ENCODE measurements at regions not wholly inside any gene's neighbourhood (a gene's known extent, or its start where the extent isn't known, plus 50 kb on each side); places are given as distances from the start of the nearest gene placed in this dataset.

GRCh38 chr3:128556384-128556783 lies 63.4 kb upstream of the GATA2 start:
- Histone ChIP-seq H3K36me3 (ENCODE audit: control insufficient read depth, insufficient read depth, low read length) (no peaks in the 10 kb centered on the region), H3K4me3 (ENCODE audit: low read depth, low read length) (no peak overlapping the region), H3K9me3 (ENCODE audit: control insufficient read depth, insufficient read depth, low read length) (no peaks in the 10 kb centered on the region), H3K27ac (ENCODE audit: low read depth, low read length) (no peak overlapping the region), H3K9ac (ENCODE audit: low read depth, low read length) (no peak overlapping the region), H3K4me1 (ENCODE audit: control insufficient read depth, insufficient read depth, low read length) (peaks cover 7% of the 10 kb centered on the region; the same call in 1 of the 2 replicates), H3K27me3 (ENCODE audit: control insufficient read depth, insufficient read depth, low read length) (peaks cover 31% of the 10 kb centered on the region)

GRCh38 chr3:128555841-128556240 lies 62.8 kb upstream of the GATA2 start:
- no peaks in the 10 kb centered on the region for H3K9me3 ChIP-seq (ENCODE audit: control insufficient read depth, insufficient read depth, low read length)
- H3K27me3 ChIP-seq (ENCODE audit: control insufficient read depth, insufficient read depth, low read length) = peaks cover 31% of the 10 kb centered on the region
- no peaks in the 10 kb centered on the region for H3K36me3 ChIP-seq (ENCODE audit: control insufficient read depth, insufficient read depth, low read length)
- no peak overlapping the region for H3K4me3 ChIP-seq (ENCODE audit: low read depth, low read length)
- no peak overlapping the region for H3K27ac ChIP-seq (ENCODE audit: low read depth, low read length)
- H3K4me1 ChIP-seq (ENCODE audit: control insufficient read depth, insufficient read depth, low read length) = peaks cover 7% of the 10 kb centered on the region; the same call in 1 of the 2 replicates
- H3K9ac ChIP-seq (ENCODE audit: low read depth, low read length) = no peak overlapping the region

- no peak overlapping the region; the same call in 1 of the 2 replicates for H3K9ac ChIP-seq (ENCODE audit: low read depth, low read length)
- H3K27me3 ChIP-seq (ENCODE audit: control insufficient read depth, insufficient read depth, low read length) = peaks cover 31% of the 10 kb centered on the region
- no peaks in the 10 kb centered on the region for H3K9me3 ChIP-seq (ENCODE audit: control insufficient read depth, insufficient read depth, low read length)
- H3K36me3 ChIP-seq (ENCODE audit: control insufficient read depth, insufficient read depth, low read length) = no peaks in the 10 kb centered on the region
- H3K27ac ChIP-seq (ENCODE audit: low read depth, low read length) = no peak overlapping the region
- H3K4me1 ChIP-seq (ENCODE audit: control insufficient read depth, insufficient read depth, low read length) = peaks cover 7% of the 10 kb centered on the region; the same call in 1 of the 2 replicates
- H3K4me3 ChIP-seq (ENCODE audit: low read depth, low read length) = peak overlapping the region; percentile 56
Observed at GRCh38 chr3:128555098-128555825, 62.3 kb upstream of the GATA2 start.

GRCh38 chr3:128554465-128555097 lies 61.6 kb upstream of the GATA2 start:
- Histone ChIP-seq H3K27me3 (ENCODE audit: control insufficient read depth, insufficient read depth, low read length) (peaks cover 31% of the 10 kb centered on the region), H3K4me1 (ENCODE audit: control insufficient read depth, insufficient read depth, low read length) (peaks cover 5% of the 10 kb centered on the region; the same call in 1 of the 2 replicates), H3K9ac (ENCODE audit: low read depth, low read length) (no peak overlapping the region), H3K36me3 (ENCODE audit: control insufficient read depth, insufficient read depth, low read length) (no peaks in the 10 kb centered on the region), H3K9me3 (ENCODE audit: control insufficient read depth, insufficient read depth, low read length) (no peaks in the 10 kb centered on the region), H3K27ac (ENCODE audit: low read depth, low read length) (no peak overlapping the region), H3K4me3 (ENCODE audit: low read depth, low read length) (peak overlapping the region; percentile 56)

- H3K4me3 ChIP-seq (ENCODE audit: low read depth, low read length) = no peak overlapping the region
- no peaks in the 10 kb centered on the region for H3K9me3 ChIP-seq (ENCODE audit: control insufficient read depth, insufficient read depth, low read length)
- peaks cover 3% of the 10 kb centered on the region; the same call in 1 of the 2 replicates for H3K4me1 ChIP-seq (ENCODE audit: control insufficient read depth, insufficient read depth, low read length)
- H3K36me3 ChIP-seq (ENCODE audit: control insufficient read depth, insufficient read depth, low read length) = no peaks in the 10 kb centered on the region
- no peak overlapping the region for H3K27ac ChIP-seq (ENCODE audit: low read depth, low read length)
- H3K9ac ChIP-seq (ENCODE audit: low read depth, low read length) = no peak overlapping the region
- H3K27me3 ChIP-seq (ENCODE audit: control insufficient read depth, insufficient read depth, low read length) = peaks cover 31% of the 10 kb centered on the region
Observed at GRCh38 chr3:128554100-128554464, 61.1 kb upstream of the GATA2 start.

- no peak overlapping the region for H3K27ac ChIP-seq (ENCODE audit: low read depth, low read length)
- peaks cover 31% of the 10 kb centered on the region for H3K27me3 ChIP-seq (ENCODE audit: control insufficient read depth, insufficient read depth, low read length)
- peaks cover 3% of the 10 kb centered on the region; the same call in 1 of the 2 replicates for H3K4me1 ChIP-seq (ENCODE audit: control insufficient read depth, insufficient read depth, low read length)
- no peaks in the 10 kb centered on the region for H3K36me3 ChIP-seq (ENCODE audit: control insufficient read depth, insufficient read depth, low read length)
- H3K9me3 ChIP-seq (ENCODE audit: control insufficient read depth, insufficient read depth, low read length) = no peaks in the 10 kb centered on the region
- no peak overlapping the region for H3K9ac ChIP-seq (ENCODE audit: low read depth, low read length)
- no peak overlapping the region for H3K4me3 ChIP-seq (ENCODE audit: low read depth, low read length)
Observed at GRCh38 chr3:128553560-128553959, 60.6 kb upstream of the GATA2 start.

GRCh38 chr3:128551867-128552266 lies 58.9 kb upstream of the GATA2 start:
- H3K27ac ChIP-seq (ENCODE audit: low read depth, low read length) = no peak overlapping the region
- peaks cover 3% of the 10 kb centered on the region; the same call in 1 of the 2 replicates for H3K4me1 ChIP-seq (ENCODE audit: control insufficient read depth, insufficient read depth, low read length)

GRCh38 chr3:128551451-128551850 lies 58.5 kb upstream of the GATA2 start:
- H3K9me3 ChIP-seq (ENCODE audit: control insufficient read depth, insufficient read depth, low read length) = no peaks in the 10 kb centered on the region
- peaks cover 28% of the 10 kb centered on the region for H3K27me3 ChIP-seq (ENCODE audit: control insufficient read depth, insufficient read depth, low read length)
- H3K9ac ChIP-seq (ENCODE audit: low read depth, low read length) = no peak overlapping the region
- no peak overlapping the region for H3K27ac ChIP-seq (ENCODE audit: low read depth, low read length)
- H3K4me1 ChIP-seq (ENCODE audit: control insufficient read depth, insufficient read depth, low read length) = peaks cover 3% of the 10 kb centered on the region; the same call in 1 of the 2 replicates
- H3K4me3 ChIP-seq (ENCODE audit: low read depth, low read length) = no peak overlapping the region
- no peaks in the 10 kb centered on the region for H3K36me3 ChIP-seq (ENCODE audit: control insufficient read depth, insufficient read depth, low read length)

More at GRCh38 chr3:128551867-128552266, 58.9 kb upstream of the GATA2 start:
- Histone ChIP-seq H3K27me3 (ENCODE audit: control insufficient read depth, insufficient read depth, low read length) (peaks cover 31% of the 10 kb centered on the region), H3K9ac (ENCODE audit: low read depth, low read length) (no peak overlapping the region), H3K9me3 (ENCODE audit: control insufficient read depth, insufficient read depth, low read length) (no peaks in the 10 kb centered on the region), H3K36me3 (ENCODE audit: control insufficient read depth, insufficient read depth, low read length) (no peaks in the 10 kb centered on the region), H3K4me3 (ENCODE audit: low read depth, low read length) (no peak overlapping the region)

- Histone ChIP-seq H3K4me3 (ENCODE audit: low read depth, low read length) (no peak overlapping the region), H3K9ac (ENCODE audit: low read depth, low read length) (no peak overlapping the region), H3K27ac (ENCODE audit: low read depth, low read length) (no peak overlapping the region), H3K9me3 (ENCODE audit: control insufficient read depth, insufficient read depth, low read length) (no peaks in the 10 kb centered on the region), H3K27me3 (ENCODE audit: control insufficient read depth, insufficient read depth, low read length) (peaks cover 21% of the 10 kb centered on the region), H3K4me1 (ENCODE audit: control insufficient read depth, insufficient read depth, low read length) (peaks cover 3% of the 10 kb centered on the region; the same call in 1 of the 2 replicates), H3K36me3 (ENCODE audit: control insufficient read depth, insufficient read depth, low read length) (no peaks in the 10 kb centered on the region)
Observed at GRCh38 chr3:128550471-128551126, 57.6 kb upstream of the GATA2 start.

- Histone ChIP-seq H3K27ac (ENCODE audit: low read depth, low read length) (no peak overlapping the region), H3K36me3 (ENCODE audit: control insufficient read depth, insufficient read depth, low read length) (no peaks in the 10 kb centered on the region), H3K9ac (ENCODE audit: low read depth, low read length) (no peak overlapping the region), H3K4me1 (ENCODE audit: control insufficient read depth, insufficient read depth, low read length) (peaks cover 3% of the 10 kb centered on the region; the same call in 1 of the 2 replicates), H3K4me3 (ENCODE audit: low read depth, low read length) (no peak overlapping the region), H3K9me3 (ENCODE audit: control insufficient read depth, insufficient read depth, low read length) (no peaks in the 10 kb centered on the region), H3K27me3 (ENCODE audit: control insufficient read depth, insufficient read depth, low read length) (peaks cover 17% of the 10 kb centered on the region)
Observed at GRCh38 chr3:128550113-128550440, 57.1 kb upstream of the GATA2 start.
